Stimulated activated CD4-positive, alpha-beta T cell treated with anti-CD3 and anti-CD28 coated beads, Interleukin-2, amount 100 ng/mL, for 24 hours (primary cell): ENCODE measurements at regions not wholly inside any gene's neighbourhood (a gene's known extent, or its start where the extent isn't known, plus 50 kb on each side); places are given as distances from the start of the nearest gene placed in this dataset.
"Not testable (repeated sequence)": the region's sequence is repeated elsewhere in the genome, so short reads cannot be mapped to it uniquely, and the experiment has no call there.

ENCODE experiments used
- DNase-seq, 2 donors: peaks; one replicate each; pipeline ENCODE4 v3.0.0-alpha.2; 2020

DNA sequence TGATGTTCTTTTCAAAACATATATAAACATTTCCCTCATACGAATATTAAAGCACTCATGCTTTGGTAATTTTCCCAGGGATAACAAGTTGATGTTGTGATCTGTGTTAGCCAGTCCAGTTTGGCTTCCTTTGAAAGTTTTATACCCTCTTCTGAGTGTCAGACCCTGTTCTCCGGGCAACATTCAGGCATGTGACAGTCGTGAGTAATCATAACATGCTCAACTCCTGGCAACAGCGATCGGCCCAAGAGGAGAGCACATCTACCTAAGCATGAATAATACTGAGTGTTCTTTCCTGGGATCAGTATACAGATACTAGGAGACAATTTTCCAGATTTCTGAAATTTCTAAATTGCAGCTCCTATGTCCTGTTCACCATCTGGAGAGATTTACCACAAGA, 1086.4 kb downstream of the CDH8 start:
- no peak for DNase-seq

DNA sequence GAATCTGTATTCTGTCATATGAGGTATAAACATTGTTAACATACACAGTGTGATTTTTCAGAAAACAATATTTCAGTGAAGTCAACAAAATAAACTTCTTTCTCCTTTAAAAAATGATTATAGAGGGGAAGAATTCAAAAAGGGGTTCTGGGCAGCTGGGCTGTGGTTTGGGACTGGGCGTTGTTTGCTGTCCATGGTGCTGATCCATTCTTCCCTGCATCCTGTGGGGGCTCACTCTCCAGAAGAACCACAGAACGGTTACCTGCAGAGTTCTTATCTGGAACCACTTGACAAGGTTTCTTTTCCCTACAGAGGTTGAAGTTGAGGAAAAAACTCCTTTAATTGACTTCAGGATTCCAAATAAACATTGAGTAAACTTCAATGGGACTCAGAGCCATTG, 1091.0 kb downstream of the CDH8 start:
- DNase-seq: no peak

DNA sequence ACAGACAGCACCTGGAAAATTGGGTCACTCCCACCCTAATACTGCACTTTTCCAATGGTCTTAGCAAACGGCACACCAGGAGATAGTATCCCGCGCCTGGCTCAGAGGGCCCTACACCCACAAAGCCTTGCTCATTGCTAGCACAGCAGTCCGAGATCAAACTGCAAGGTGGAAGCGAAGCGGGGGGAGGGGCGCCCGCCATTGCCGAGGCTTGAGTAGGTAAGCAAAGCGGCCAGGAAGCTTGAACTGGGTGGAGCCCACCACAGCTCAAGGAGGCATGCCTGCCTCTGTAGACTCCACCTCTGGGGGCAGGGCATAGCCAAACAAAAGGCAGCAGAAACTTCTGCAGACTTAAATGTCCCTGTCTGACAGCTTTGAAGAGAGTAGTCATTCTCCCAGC, 1100.0 kb downstream of the CDH8 start:
- DNase-seq: not testable (repeated sequence)

DNA sequence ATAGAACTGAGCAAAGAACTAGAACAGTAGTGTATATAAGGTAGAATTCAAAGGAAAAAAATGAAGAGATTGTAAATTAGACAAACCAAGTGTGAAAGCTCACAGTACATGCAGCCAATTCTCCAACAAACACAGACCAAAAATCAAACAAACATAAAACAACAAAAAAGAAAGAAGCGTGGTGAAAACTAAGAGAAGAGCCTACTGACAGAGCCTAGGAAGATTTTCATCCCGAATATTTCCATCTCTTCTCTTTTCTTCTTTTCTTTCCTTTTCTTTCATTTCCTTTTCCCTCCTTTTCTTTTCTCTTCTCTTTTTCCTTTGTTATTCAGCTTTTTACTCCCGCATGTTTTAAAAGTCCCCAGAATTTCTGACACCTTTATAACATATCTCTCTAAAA, 1103.6 kb downstream of the CDH8 start:
- DNase-seq: no peak

DNA sequence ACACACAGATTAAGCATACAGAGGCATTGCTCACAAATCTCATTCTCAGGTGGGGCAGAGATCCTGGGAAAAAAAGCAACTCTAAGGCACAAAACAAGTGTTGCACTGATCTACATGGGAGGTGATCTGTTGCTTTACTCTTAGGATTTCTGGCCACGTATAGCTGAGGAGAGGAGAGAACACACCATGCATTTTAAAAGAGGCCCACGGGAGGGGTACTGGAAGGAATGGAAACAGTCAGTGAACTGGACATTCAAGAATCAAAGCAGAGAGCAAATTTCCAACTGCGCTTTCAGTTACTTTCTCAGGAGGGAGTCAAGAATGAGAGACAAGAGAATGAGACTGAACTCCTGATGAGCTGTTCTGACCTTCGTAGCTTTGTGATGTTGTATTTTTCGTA, 1105.9 kb downstream of the CDH8 start:
- no peak for DNase-seq

DNA sequence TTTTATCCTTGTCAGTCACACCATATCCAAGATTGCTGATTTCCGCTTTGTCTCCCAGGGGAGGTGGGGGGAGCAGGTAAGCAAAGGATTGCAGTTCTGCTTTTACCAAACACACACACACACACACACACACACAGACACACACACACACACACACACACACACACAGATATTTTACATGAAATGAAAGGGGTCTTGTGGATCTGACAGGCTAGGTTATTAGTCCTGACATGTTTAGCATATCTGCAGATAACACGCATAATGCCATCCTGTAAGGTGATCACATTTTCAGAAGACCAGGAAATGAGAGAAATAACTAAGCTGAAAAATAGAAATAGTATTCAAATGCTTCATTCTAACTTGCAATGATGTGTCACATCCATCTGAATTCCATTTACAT, 1113.3 kb downstream of the CDH8 start:
- no peak for DNase-seq

DNA sequence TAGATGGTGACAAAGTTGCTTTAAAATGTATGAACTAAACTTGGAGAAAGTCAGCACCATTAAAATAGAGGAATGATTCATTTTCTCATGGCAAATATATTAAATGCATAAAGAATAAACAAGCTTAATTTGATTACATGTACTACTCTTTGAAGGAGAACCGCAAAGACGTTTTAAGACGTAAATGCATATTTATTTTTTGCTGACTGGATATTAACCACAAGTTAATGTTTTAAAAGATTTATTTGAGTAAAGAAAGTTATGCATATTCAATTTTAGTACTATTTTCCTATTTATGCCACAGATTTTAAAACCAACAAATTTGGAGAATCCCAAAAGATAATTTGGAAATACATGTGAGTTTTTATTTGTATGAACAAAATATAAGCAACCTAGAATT, 1121.9 kb downstream of the CDH8 start:
- DNase-seq: no peak

DNA sequence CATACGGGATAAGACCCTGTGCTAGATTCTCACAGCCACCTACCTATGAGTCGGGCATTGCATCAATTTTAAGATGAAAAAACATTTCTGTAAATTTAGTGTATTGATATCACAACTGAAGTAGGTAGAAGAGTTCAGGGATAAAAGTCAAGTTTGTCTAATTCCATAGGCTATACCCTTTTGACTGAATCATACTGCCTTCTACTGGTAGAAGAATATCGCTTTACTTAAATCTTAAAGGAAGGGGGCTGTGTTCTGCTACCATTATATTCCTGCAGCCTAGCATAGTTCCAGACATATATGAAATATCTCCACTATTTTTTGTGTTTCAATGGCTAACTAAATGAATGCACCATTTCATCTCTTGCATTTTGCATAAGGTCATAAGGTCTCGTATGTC, 1128.6 kb downstream of the CDH8 start:
- no peak for DNase-seq

DNA sequence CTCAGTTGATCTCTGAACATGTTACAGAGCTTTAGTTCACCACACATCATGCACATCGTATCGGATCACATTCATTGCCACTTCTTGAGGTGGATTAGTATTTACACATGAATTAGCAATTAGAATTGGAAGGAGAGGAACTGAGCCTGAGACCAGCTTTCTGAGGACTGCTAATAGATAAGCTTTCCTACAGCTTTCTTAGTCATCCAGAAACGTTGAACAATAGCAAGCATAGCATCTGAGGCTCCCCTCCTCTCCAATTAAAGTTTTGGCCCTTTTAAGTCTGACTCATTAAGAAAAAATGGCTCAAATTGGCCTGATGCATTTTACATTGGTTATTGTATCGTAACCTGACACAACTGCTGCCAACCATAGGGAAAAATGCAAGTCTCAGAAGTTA, 1130.4 kb downstream of the CDH8 start:
- no peak for DNase-seq

DNA sequence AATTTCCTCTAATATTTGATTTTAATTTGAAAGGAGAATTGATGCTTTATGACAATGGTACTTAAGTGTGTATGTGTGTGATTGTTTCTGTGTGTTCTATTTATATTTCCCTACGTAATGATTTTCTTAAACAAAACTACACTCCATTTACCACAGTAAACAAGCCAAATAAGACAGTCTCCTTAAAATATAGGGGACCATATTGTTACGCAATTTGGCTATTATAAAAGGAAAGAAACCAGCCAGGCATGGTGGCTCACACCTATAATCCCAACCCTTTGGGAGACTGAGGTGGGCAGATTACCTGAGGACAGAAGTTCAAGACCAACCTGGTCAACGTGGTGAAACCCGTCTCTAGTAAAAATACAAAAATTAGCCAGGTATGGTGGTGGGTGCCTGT, 1134.1 kb downstream of the CDH8 start:
- no peak for DNase-seq

DNA sequence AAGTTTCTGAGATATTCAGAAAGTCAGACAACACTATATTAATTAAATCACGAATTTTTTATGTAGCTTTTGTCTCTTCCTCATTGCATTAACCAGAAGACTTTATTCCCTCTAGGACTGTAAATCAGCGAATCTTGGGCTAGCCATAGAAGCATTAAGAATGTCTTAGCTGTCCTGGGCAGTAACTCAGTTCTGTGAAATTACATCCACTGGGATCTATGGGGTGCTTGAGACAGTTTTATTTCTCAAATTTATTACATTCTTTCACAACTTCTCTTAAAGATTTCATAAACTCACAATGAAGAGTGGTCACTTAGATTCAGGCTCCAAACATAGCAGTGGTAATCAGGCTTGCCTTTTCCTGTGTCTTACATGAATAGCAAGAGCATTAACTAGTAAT, 1153.4 kb downstream of the CDH8 start:
- no peak for DNase-seq

DNA sequence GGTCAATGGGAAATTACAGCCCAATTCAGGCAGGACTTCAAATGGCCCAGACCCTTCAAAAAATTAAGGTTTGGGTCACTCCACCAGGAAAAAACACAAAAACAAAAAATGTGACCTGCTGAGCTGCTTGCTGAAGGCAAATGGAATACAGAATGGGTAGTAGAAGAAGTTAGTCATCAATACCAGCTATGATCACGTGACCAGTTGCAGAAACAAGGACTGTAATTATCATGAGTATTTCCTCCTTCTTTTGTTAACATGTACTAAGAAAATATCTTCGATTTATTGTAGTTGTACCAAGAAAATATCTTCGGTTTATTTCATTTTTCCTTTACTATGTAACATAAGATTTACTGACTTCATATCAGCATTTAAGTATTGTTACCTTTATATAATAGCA, 1183.6 kb downstream of the CDH8 start:
- DNase-seq: no peak

DNA sequence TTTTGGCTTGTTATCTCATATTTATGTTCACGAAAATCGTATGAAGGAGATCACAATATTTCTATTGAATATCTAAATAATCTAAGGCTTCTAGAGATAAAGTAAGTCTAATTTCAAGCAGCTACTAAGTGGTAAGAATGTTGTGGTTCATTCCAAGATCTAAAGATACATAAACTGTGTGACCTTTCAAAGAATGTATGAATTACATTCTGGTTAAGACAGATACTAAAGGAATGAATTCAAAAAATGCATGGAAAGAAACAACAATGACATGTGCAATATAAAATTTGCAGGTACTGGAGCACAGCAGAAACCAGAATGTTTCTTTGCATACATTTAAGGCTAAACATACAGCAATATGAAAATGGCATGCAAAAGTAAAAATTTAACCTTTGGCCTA, 1214.6 kb downstream of the CDH8 start:
- DNase-seq: no peak

DNA sequence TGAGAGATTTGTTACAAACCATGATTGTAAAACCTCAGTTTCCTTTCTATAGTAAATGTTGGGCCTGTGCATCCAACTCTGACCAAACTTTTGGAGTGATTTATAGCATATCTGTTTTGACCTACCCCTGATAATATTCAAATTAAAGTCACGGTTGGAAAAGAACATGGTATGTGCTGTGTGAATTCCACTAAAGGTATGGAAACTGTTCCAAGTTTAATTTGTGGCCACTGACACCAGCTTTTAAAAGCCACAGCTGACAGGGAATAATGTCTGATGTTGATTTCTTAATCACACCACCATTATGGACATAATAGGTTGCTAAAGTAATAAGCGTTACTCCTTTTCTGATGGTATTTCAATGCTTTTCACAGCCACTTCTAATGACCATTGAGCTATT, 1215.9 kb downstream of the CDH8 start:
- DNase-seq: no peak

DNA sequence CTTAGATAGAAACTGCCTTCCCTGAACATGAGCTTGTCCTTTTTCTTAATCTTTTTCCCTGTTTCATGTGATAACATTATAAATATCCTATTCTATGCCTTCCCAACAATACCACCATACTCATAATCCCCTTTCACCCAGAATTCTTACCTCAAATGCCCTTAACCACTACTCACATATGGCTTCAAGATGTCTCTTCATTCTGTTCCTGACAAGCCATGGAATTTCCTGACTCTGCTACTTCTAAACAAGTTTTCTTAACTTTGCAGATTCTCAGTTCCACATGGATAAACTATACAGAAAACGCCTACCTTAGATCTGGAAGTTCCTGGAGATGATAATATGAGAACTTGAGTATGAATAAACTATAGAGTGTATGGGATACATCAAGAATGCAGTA, 1217.8 kb downstream of the CDH8 start:
- no peak for DNase-seq

DNA sequence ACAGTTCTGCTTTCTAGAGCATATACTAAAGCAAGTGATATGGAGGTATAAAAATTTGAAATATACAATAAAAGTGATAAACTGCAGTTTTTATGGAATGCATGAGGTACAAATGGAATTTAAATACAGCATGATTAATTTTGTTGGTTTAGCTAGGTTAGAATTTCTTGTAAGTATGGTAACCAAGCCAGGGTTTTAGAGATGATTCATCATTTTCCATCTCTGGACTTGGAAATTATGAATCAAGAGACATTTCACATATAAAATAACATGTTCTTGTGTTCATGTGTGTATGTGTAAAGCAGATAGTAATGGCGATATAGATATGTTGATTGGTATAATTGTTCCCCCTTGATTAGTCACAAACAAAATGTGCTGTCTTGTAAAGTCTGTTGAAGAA, 1219.8 kb downstream of the CDH8 start:
- no peak for DNase-seq

DNA sequence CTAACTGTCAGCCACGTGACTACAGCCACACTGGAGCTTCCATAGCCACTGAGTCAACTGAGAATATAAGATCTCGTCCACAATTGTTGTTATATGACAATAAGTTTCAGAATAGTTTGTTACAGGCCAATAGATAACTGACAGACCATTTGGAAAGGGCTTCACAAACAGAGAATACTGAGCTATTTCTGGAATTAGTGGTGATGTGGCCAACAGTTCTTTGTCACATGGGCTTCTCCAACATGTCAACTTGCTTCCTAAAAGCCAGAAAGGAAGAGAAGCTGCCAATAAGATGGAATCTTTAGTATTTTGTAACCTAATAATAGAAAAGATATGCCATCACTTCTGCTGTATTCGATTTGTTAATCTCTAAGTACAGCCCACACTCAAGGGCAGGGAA, 1220.4 kb downstream of the CDH8 start:
- DNase-seq: no peak

DNA sequence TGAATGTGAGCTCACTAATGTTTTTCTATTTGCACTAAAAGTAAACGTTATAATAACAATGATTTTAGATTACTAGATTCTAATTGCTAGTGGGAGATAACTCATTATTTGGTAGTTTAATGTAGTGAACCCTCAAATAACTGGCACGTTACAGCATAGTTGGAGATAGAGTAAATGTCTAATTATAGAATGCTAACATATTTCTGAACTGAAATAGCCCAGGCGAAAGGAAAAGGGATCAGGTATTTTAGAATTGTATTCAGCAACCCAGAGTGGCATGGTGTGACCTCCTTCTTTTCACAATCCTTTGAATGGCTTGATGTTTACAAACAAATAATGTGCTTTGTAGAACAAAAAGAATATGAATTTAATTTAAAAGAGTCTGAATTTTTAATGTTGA, 1221.2 kb downstream of the CDH8 start:
- no peak for DNase-seq

DNA sequence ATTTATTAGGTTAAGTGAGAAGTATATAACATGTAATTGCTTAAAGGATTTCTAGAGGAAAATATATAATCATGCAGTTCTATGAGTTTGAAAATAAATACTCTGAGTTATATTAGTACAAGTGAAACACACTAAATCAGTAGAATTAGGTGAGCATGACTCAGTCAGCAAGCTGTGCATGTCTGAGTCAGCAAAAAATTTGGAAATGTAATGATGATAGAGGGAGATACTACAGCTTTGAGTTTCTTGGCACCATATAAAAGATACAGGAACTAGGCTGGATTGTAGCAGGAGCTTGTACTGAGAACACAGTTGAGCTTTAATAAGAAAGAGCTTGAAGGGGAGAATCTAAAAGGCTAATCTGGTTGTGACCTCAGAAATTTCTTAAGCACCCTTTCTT, 1224.6 kb downstream of the CDH8 start:
- DNase-seq: no peak

DNA sequence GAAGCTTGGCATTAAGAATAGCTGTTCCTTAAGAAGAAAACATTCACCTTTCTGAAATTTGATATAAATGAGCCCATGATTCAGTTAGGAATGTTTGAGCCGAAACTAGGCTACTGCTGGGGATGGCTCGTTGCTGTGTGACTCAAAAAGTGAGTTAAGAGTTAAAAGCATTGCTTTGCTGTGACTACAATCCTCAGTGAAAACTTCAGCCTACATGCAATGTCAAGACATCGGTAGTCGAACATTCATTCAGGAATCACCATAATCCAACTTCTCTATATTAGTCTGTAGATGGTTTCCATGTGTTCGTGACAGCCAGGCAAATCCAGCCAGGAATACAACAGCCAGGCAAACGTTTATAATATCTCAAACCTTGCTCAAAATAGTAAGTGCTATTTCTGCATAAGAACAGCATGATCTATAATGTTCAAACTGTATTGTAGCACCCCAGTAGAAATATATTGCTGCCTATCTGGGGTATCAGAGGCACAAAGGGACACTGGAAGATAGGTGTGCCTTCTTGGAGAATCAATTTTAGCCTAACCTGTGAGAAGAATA, 1225.1 kb downstream of the CDH8 start:
- DNase-seq: no peak

DNA sequence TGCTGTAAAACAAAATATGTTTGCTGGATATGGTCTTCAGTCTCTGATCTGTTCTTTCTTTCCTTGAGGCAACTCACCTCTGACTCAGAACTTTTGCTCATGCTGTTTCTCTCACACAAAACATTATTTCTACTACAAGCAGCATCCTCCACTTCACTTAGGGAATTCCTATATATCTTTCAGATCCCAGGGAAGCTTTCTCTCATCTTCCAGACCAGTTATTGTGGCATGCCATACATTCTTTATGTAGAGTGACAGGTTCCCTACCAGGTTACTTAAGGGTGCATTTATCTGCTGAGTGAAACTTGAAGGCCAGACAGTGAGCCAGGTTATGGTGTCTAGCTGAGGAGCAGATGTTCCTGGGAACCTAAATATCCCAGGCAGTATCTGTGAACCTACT, 1226.0 kb downstream of the CDH8 start:
- DNase-seq: no peak

DNA sequence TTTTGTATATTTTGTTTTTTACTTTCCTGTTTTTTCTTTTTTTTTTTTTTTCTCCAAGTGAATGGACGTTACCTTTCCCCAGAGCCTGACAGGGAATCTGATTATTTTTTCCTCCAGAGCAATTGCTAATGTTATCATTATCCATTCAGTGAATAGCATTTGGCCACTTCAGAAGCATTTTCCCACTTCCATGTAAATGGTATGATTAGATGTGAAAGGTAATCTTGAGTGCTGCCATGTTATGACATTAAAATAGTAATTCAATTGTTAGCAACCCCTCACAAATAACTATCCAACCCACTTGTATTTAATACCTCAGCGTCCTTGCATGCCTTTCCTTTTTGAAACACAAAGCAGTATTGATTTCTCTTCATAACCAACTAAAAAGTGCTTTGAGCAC, 1243.8 kb downstream of the CDH8 start:
- DNase-seq: no peak

DNA sequence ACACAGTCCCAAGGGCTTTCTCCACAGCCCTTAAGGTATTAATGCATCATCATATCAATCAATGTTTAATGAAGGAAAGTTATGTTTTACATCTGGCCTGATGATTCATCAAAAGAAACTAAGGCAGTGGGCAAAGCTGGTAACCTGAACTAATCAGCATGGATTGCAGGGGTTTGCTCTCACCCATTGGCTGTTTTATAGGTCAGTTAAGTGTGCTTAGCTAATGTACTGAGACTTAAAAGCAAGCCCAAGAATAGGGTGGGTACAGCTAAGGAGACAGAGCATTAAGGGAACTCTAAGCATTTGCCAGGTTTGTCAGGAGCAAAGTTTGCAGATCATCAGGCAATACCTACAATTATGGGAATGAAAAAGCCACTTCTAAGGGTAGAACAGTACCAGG, 1247.6 kb downstream of the CDH8 start:
- DNase-seq: no peak

DNA sequence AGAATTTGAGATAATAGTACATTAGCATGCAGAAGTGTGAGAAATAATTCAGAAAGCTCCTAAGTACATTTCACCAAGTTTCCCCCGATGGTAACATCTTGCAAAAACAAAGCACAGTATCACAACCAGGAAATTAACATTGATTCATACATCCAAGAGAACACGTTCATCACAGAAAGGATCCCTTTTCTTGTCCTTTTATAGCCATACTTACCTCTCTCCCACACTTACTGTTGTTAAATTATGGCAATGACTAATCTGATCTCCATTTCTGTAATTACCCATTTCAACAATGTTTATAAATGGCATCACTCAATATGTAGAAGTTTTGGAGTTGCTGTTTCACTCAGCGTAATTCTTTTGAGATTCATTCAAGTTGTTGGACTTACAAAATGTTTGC, 1260.0 kb downstream of the CDH8 start:
- no peak for DNase-seq

DNA sequence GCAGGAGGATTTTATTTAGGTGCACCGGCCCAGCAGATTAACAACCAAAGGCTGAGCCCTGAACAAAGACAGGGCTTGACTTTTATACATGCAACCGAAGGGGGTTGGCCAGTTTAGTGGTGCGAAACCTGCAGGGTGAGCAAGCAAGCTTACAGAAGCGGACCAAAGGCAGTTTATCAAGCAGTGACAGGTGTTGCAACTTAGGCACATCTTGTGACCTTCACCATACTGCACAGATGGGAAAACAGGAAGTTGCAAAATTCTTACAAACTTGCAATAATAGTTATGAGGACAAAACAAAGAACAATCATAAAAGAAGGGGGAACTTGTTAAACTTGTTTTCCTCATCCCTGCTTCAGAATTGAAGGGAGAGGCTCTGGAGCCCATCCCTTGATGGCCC, 1265.1 kb downstream of the CDH8 start:
- DNase-seq: no peak

DNA sequence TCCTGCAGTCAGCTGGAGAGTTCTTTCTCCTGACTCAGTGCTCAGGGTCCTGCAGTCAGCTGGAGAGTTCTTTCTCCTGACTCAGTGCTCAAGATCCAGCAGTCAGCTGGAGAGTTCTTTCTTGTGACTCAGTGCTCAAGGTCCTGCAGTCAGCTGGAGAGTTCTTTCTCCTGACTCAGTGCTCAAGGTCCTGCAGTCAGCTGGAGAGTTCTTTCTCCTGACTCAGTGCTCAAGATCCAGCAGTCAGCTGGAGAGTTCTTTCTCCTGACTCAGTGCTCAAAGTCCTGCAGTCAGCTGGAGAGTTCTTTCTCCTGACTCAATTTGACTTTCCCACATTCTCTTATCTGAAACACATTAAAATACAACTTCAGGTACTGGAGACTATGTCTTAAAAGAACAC, 1265.9 kb downstream of the CDH8 start:
- not testable (repeated sequence) for DNase-seq
